Ovary (tissue), 3 donors: ENCODE measurements at regions not wholly inside any gene's neighbourhood (a gene's known extent, or its start where the extent isn't known, plus 50 kb on each side); places are given as distances from the start of the nearest gene placed in this dataset.

ENCODE experiments used
- POLR2A ChIP-seq: fragments of 450-650 bp; IDR thresholded peaks from one replicate; pipeline ENCODE4 v1.6.1; 2017; ENCODE audit warnings: antibody characterized with exemption, mild to moderate bottlenecking, moderate library complexity
- TF ChIP-seq, protein P1 (sequence below), 3 donors: fragments of 450-650 bp in 2 of 3; fragments of 200-600 bp in 1 of 3; IDR thresholded peaks; one replicate each; pipeline versions ENCODE4 v1.5.1 to v1.8.0; 2016 to 2022; ENCODE audit warnings: antibody characterized with exemption in 3 of 3, mild to moderate bottlenecking in 1 of 3
- donor health status: DM: no; HTN: no; CAD: no.

GRCh38 chr10:123571978-123572377, 94.2 kb upstream of the GPR26 start:
- TF ChIP-seq POLR2A, result no peak
- TF ChIP-seq, protein P1, sequence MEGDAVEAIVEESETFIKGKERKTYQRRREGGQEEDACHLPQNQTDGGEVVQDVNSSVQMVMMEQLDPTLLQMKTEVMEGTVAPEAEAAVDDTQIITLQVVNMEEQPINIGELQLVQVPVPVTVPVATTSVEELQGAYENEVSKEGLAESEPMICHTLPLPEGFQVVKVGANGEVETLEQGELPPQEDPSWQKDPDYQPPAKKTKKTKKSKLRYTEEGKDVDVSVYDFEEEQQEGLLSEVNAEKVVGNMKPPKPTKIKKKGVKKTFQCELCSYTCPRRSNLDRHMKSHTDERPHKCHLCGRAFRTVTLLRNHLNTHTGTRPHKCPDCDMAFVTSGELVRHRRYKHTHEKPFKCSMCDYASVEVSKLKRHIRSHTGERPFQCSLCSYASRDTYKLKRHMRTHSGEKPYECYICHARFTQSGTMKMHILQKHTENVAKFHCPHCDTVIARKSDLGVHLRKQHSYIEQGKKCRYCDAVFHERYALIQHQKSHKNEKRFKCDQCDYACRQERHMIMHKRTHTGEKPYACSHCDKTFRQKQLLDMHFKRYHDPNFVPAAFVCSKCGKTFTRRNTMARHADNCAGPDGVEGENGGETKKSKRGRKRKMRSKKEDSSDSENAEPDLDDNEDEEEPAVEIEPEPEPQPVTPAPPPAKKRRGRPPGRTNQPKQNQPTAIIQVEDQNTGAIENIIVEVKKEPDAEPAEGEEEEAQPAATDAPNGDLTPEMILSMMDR (IDR thresholded peaks at IDR 0.05), result no peak
